H1 (cell line): ENCODE measurements at regions not wholly inside any gene's neighbourhood (a gene's known extent, or its start where the extent isn't known, plus 50 kb on each side); places are given as distances from the start of the nearest gene placed in this dataset.

ENCODE experiments used
- CHD1 ChIP-seq: IDR thresholded peaks from 2 replicates; pipeline ENCODE4 v1.6.1; 2012; ENCODE audit warnings: low read depth, low read length, improper control_type of control experiment
- EP300 ChIP-seq, 2 experiments: IDR thresholded peaks; 1 replicate in 1 of 2; 2 replicates in 1 of 2; pipeline ENCODE4 v1.6.1; 2011 to 2012; ENCODE audit warnings: low read depth in 2 of 2, low read length in 2 of 2, mild to moderate bottlenecking in 2 of 2, borderline replicate concordance in 1 of 2, inconsistent platforms in 1 of 2, moderate library complexity in 1 of 2
- KDM1A ChIP-seq: fragments of 200-600, 300-600 bp; sonication (generic); IDR thresholded peaks from 2 replicates; pipeline ENCODE4 v1.7.1; 2016; ENCODE audit warnings: mild to moderate bottlenecking, low read length, borderline replicate concordance

DNA sequence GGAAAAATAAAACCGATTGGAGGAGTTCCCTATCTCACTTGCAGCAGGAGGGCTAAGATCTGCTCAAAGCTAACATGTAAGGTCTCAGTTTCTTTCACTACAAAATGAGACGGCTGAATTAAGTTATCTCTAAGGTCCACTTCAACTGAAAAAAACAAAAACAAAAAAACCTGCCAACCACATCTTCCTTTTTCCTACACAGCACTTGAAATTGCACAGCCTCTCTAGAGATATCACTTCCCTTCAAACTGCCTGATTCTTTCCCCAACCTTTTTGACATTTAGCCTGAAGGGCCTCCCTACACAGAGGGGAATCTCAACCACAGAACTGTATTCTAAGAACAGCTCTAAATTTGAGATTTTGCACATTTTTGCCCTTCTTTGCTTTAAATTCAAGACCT, 227.9 kb upstream of the TARS1 start (continued):
- no peak for TF ChIP-seq KDM1A
- TF ChIP-seq CHD1 = no peak
- no peak for TF ChIP-seq EP300 (IDR thresholded peaks at IDR 0.05; ENCODE audit: borderline replicate concordance in 1 of 2, low read depth in 2 of 2, low read length in 2 of 2)
